ENCODE measurements at regions not wholly inside any gene's neighbourhood (a gene's known extent, or its start where the extent isn't known, plus 50 kb on each side); places are given as distances from the start of the nearest gene placed in this dataset.

- no peak for DNase-seq
These were observed 71.0 kb upstream of the MYCN start for GRCh38 chr2:15869396-15869795.

- DNase-seq: no peak
These were observed 70.5 kb upstream of the MYCN start for GRCh38 chr2:15869871-15870270.

- DNase-seq: no peak
These were observed 69.8 kb upstream of the MYCN start for GRCh38 chr2:15870565-15870964.

GRCh38 chr2:15871239-15871783 lies 69.0 kb upstream of the MYCN start:
- DNase-seq: no peak

GRCh38 chr2:15872854-15873253 lies 67.5 kb upstream of the MYCN start:
- no peak for DNase-seq

GRCh38 chr2:15874321-15874720 lies 66.0 kb upstream of the MYCN start:
- DNase-seq: no peak

GRCh38 chr2:15874854-15875804 lies 65.2 kb upstream of the MYCN start:
- DNase-seq: no peak

- no peak for DNase-seq
These were observed 64.2 kb upstream of the MYCN start for GRCh38 chr2:15875969-15876705.

- no peak for DNase-seq
These were observed 59.9 kb upstream of the MYCN start for GRCh38 chr2:15880226-15881119.

GRCh38 chr2:15881120-15881433 lies 59.3 kb upstream of the MYCN start:
- DNase-seq: no peak

GRCh38 chr2:15881676-15882075 lies 58.7 kb upstream of the MYCN start:
- DNase-seq: no peak

- no peak for DNase-seq
These were observed 57.4 kb upstream of the MYCN start for GRCh38 chr2:15882761-15883497.

- DNase-seq: no peak
These were observed 56.7 kb upstream of the MYCN start for GRCh38 chr2:15883684-15884083.

GRCh38 chr2:15884790-15885189 lies 55.6 kb upstream of the MYCN start:
- no peak for DNase-seq

- no peak for DNase-seq
These were observed 54.1 kb upstream of the MYCN start for GRCh38 chr2:15886231-15886630.

GRCh38 chr2:15889442-15890123 lies 50.8 kb upstream of the MYCN start:
- no peak for DNase-seq

GRCh38 chr2:15890124-15890754 lies 50.1 kb upstream of the MYCN start:
- no peak for DNase-seq
